Gastroesophageal sphincter (tissue), 3 donors: ENCODE measurements at regions not wholly inside any gene's neighbourhood (a gene's known extent, or its start where the extent isn't known, plus 50 kb on each side); places are given as distances from the start of the nearest gene placed in this dataset.

Experiments used
- CTCF ChIP-seq, 4 experiments: fragments of 200-600 bp in 2 of 4; fragments of 450-650 bp in 2 of 4; sonication (generic) in 1 of 4; IDR thresholded peaks; one replicate each; pipeline ENCODE4 v1.5.1; 2017 to 2019; ENCODE audit warnings: antibody characterized with exemption in 4 of 4, mild to moderate bottlenecking in 2 of 4, moderate library complexity in 2 of 4
- EP300 ChIP-seq: sonication (generic); formaldehyde crosslinking; IDR thresholded peaks from one replicate; pipeline ENCODE4 v1.6.1; 2017; ENCODE audit warnings: antibody characterized with exemption, mild to moderate bottlenecking

GRCh38 chr20:12617076-12617475, 391.7 kb upstream of the SPTLC3 start:
- TF ChIP-seq CTCF (IDR thresholded peaks at IDR 0.05) (no peak), EP300 (no peak)
